Lung (tissue), 11 donors: ENCODE measurements at regions not wholly inside any gene's neighbourhood (a gene's known extent, or its start where the extent isn't known, plus 50 kb on each side); places are given as distances from the start of the nearest gene placed in this dataset.
A peak's percentile ranks its signal among the peaks of the same experiment; 100 is the strongest.

Experiments used
- ATAC-seq: fragments of 200-7000 bp; cut with Tn5 transposase; one replicate; pipeline ENCODE4 v1.9.1; 2020; ENCODE audit warnings: moderate number of reproducible peaks; ENCODE audit not compliant: insufficient read depth, low FRiP score
- DNase-seq, 3 donors: peaks; one replicate each; pipeline ENCODE4 v3.0.0-alpha.2; 2013 to 2017
- H3K27ac ChIP-seq, 2 donors: one replicate each; pipeline ENCODE4 v1.5.1; 2013; ENCODE audit warnings: mild to moderate bottlenecking in 2 of 2, moderate library complexity in 2 of 2, control low read depth in 1 of 2, inconsistent platforms in 1 of 2, low read depth in 1 of 2, low read length in 1 of 2
- H3K27me3 ChIP-seq, 3 donors: one replicate each; pipeline ENCODE4 v1.5.1; 2013; ENCODE audit warnings: low read length in 2 of 3; ENCODE audit not compliant: control insufficient read depth in 3 of 3, insufficient read depth in 3 of 3
- H3K36me3 ChIP-seq, 4 donors: one replicate each; pipeline ENCODE4 v1.5.1; 2013; ENCODE audit warnings: low read length in 4 of 4, mild to moderate bottlenecking in 1 of 4, moderate library complexity in 1 of 4; ENCODE audit not compliant: control insufficient read depth in 4 of 4, insufficient read depth in 4 of 4
- H3K4me1 ChIP-seq, 5 donors: one replicate each; pipeline ENCODE4 v1.5.1; 2013; ENCODE audit warnings: low read length in 5 of 5, mild to moderate bottlenecking in 2 of 5, moderate library complexity in 1 of 5; ENCODE audit not compliant: control insufficient read depth in 5 of 5, insufficient read depth in 5 of 5
- H3K4me3 ChIP-seq: one replicate; pipeline ENCODE4 v1.5.1; 2013; ENCODE audit warnings: mild to moderate bottlenecking, control low read depth, moderate library complexity
- H3K9ac ChIP-seq, 2 donors: one replicate each; pipeline ENCODE4 v1.5.1; 2013; ENCODE audit warnings: low read length in 2 of 2, control low read depth in 1 of 2; ENCODE audit not compliant: insufficient read depth in 1 of 2
- H3K9me3 ChIP-seq, 4 donors: one replicate each; pipeline ENCODE4 v1.5.1; 2013; ENCODE audit warnings: low read length in 3 of 4, mild to moderate bottlenecking in 1 of 4, moderate library complexity in 1 of 4; ENCODE audit not compliant: control insufficient read depth in 4 of 4, insufficient read depth in 3 of 4
- WGBS, 2 donors: extraction: QIAGEN DNeasy Blood & Tissue Kit; methylation state at CpG; one replicate each; pipeline ENCODE4 v1.1.7; 2013; 5-methylcytosine and 5-hydroxymethylcytosine counted together
- TF ChIP-seq, protein P1 (sequence below): IDR thresholded peaks from 2 replicates; pipeline ENCODE4 v1.5.1; 2012; ENCODE audit warnings: mild to moderate bottlenecking; ENCODE audit errors: control extremely low read depth, extremely low read depth
- donor health status: control.
- donor health status: control.
- donor health status: Bipolar disorder and iron deficiency.
- donor health status: healthy.
- donor health status: DM: yes; HTN: yes; CAD: no.

GRCh38 chr2:183214680-183215079, 90.4 kb downstream of the NUP35 start:
- Histone ChIP-seq H3K4me3 (no peak overlapping the region), H3K27ac (no peak overlapping the region), H3K27me3 (no peaks in the 10 kb centered on the region), H3K9me3 (no peaks in the 10 kb centered on the region), H3K9ac (no peak overlapping the region), H3K36me3 (no peaks in the 10 kb centered on the region), H3K4me1 (no peaks in the 10 kb centered on the region)
- no peak for DNase-seq
- TF ChIP-seq, protein P1, sequence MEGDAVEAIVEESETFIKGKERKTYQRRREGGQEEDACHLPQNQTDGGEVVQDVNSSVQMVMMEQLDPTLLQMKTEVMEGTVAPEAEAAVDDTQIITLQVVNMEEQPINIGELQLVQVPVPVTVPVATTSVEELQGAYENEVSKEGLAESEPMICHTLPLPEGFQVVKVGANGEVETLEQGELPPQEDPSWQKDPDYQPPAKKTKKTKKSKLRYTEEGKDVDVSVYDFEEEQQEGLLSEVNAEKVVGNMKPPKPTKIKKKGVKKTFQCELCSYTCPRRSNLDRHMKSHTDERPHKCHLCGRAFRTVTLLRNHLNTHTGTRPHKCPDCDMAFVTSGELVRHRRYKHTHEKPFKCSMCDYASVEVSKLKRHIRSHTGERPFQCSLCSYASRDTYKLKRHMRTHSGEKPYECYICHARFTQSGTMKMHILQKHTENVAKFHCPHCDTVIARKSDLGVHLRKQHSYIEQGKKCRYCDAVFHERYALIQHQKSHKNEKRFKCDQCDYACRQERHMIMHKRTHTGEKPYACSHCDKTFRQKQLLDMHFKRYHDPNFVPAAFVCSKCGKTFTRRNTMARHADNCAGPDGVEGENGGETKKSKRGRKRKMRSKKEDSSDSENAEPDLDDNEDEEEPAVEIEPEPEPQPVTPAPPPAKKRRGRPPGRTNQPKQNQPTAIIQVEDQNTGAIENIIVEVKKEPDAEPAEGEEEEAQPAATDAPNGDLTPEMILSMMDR = no peak
- ATAC-seq = no peak
- 95% methylated on average over 2 of the region's 2 CpGs for WGBS, 2 donors

GRCh38 chr2:183215917-183216316, 91.7 kb downstream of the NUP35 start:
- Histone ChIP-seq H3K9me3 (no peaks in the 10 kb centered on the region), H3K27me3 (no peaks in the 10 kb centered on the region), H3K36me3 (no peaks in the 10 kb centered on the region), H3K4me1 (peaks cover 0 to 5% (median 0%) of the 10 kb centered on the region in 5 donors), H3K27ac (no peak overlapping the region), H3K9ac (no peak overlapping the region), H3K4me3 (no peak overlapping the region)
- ATAC-seq (no peak), DNase-seq (no peak)
- TF ChIP-seq, protein P1 = no peak
- WGBS, 2 donors = 32 to 46% methylated on average over 1 of the region's 1 CpG

DNA sequence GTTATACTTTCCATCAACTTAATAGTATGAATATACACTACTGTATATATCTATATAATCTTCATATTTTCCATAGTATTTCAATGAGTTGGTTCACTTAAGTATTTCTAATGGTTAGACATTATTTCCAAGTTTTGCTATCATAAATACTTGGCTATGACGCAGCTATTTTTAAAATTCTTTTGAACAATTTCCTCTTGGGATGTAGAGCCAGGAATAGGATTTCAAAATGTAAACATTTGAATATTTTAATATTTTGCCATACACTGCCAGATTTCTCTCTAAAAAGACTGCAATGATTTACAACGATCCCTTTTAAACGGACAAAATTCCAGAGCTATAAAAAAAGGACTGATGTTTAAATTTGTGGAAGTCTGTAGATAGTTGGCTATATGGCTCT, 95.6 kb downstream of the NUP35 start:
- ATAC-seq (no peak), DNase-seq (peak in 2 of 3 donors; percentile 57 to 66)
- no peak overlapping the region for H3K27ac ChIP-seq
- no peaks in the 10 kb centered on the region for H3K9me3 ChIP-seq
- no peak overlapping the region for H3K9ac ChIP-seq
- H3K27me3 ChIP-seq = no peaks in the 10 kb centered on the region
- peaks cover 0 to 8% (median 0%) of the 10 kb centered on the region in 5 donors for H3K4me1 ChIP-seq
- WGBS, 2 donors = 52 to 61% methylated on average over 3 of the region's 3 CpGs
- H3K4me3 ChIP-seq = no peak overlapping the region
- H3K36me3 ChIP-seq = no peaks in the 10 kb centered on the region
- TF ChIP-seq, protein P1 = no peak

GRCh38 chr2:183222751-183223150, 98.5 kb downstream of the NUP35 start:
- DNase-seq (no peak), ATAC-seq (no peak)
- Histone ChIP-seq H3K4me3 (no peak overlapping the region), H3K36me3 (no peaks in the 10 kb centered on the region), H3K9ac (no peak overlapping the region), H3K27me3 (no peaks in the 10 kb centered on the region), H3K27ac (no peak overlapping the region), H3K9me3 (no peaks in the 10 kb centered on the region), H3K4me1 (peaks cover 0 to 14% (median 0%) of the 10 kb centered on the region in 5 donors)
- TF ChIP-seq, protein P1 = no peak
- 77 to 84% methylated on average over 5 of the region's 5 CpGs for WGBS, 2 donors
